HG03135 (cell line): ENCODE measurements at regions not wholly inside any gene's neighbourhood (a gene's known extent, or its start where the extent isn't known, plus 50 kb on each side); places are given as distances from the start of the nearest gene placed in this dataset.

ENCODE experiments used
- ATAC-seq: cut with Tn5 transposase; IDR thresholded peaks from one replicate; pipeline ENCODE4 v1.9.1; 2021; ENCODE audit warnings: mild to moderate bottlenecking, moderate library complexity; ENCODE audit not compliant: unreplicated experiment

DNA sequence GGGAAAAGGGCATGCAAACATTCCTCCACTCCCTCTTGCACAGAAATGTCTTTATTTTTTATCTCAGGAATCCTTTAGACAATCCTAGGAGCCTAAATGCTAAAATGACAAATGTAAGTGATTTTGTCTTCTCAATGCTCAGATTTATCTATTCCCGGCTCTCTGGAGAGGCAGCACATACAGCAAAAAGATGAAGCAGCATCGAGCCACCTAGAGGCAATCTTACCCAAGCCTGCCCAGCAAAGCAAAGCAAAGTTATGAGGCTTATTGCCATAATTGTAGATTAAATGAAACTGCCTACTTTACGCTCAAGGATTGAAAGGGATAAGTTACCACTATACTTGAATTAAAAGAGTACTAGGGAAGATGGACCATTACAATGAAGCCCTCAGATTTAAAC, 750.4 kb upstream of the NR2F2 start:
- ATAC-seq, result no peak

GRCh38 chr15:95581595-95581994, 748.9 kb upstream of the NR2F2 start:
- ATAC-seq, result no peak

GRCh38 chr15:95584088-95584487, 746.4 kb upstream of the NR2F2 start:
- no peak for ATAC-seq

DNA sequence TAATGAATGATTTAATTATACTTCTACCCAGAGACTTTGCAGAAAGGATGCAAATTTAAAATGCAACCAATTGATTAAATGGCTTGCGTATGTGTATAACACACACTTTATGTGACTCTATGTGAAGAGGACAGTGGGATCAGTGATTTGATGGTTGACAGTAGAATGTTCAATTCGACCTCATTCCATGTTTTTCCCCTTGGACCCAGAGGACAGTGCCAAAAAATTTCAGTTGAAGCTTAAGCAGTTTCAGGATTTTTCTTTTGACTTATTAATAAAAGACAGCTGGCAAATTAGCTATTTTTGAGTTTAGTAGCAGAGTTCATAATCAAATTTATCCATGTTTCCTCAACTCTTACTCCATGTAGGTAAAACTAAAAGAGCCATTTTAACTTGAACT, 742.4 kb upstream of the NR2F2 start:
- ATAC-seq, result no peak

GRCh38 chr15:95590533-95591044, 739.9 kb upstream of the NR2F2 start:
- no peak for ATAC-seq

- ATAC-seq, result no peak
These were observed 739.2 kb upstream of the NR2F2 start for GRCh38 chr15:95591270-95591669.

DNA sequence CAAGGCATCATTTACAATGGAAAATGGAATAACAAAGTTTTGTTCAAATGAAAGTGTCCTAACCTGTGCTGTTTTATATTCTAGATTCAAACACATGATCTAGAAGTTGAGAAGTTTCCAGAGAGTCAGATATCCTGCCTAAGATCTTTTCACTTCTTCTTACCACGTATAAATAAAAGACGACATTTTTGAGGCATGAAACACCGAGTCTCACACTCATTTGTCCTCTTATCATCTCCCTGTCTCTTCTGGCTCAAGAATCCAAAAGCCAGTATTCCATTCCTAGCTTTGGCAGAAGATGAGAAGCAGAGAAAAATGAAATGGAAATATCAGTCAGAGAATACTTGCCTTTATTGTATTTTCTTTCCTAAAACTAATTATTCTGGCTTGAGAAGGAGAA, 738.6 kb upstream of the NR2F2 start:
- ATAC-seq, result no peak

DNA sequence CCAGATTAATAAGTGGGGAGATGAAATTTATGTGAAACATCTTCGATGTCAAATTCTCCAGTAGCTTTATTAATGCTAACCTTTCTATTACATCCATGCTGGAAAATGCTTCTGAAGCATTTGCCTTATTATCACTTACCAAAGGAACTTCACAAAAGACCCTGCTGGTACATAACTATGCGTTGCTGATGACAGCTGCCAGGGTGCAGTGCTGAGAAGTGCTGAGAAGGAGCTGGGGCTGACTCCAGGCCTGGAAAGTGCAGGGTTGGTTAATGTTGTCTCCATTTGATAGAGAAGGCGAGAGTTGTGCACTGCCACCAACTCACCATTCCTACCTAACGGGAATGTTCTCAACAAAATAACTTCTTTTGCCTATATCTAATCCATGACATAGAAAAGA, 736.0 kb upstream of the NR2F2 start:
- ATAC-seq, result no peak

DNA sequence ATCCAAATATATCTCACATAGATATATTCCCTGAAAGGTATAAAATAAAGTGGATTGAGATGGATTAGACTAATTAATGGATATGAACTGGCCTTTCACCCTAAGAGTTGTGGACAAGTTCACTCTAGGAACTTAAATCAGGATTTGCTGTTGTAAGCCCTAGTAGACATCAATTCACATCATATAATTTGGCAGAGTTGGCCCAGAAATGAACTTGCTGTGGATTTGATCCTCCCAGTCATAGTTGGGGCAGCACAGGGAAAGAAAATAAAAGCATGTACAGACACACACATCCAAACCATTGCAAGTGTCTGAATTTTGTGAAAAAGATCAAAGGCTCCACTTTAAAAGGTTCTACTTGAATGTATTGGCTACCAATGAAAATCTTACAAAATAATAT, 734.7 kb upstream of the NR2F2 start:
- ATAC-seq, result no peak

GRCh38 chr15:95596496-95596895, 734.0 kb upstream of the NR2F2 start:
- ATAC-seq, result no peak

- ATAC-seq, result no peak
These were observed 732.1 kb upstream of the NR2F2 start for GRCh38 chr15:95598251-95598855.

GRCh38 chr15:95600367-95600766, 730.1 kb upstream of the NR2F2 start:
- no peak for ATAC-seq

- ATAC-seq, result no peak
These were observed 729.6 kb upstream of the NR2F2 start for GRCh38 chr15:95600884-95601283.

DNA sequence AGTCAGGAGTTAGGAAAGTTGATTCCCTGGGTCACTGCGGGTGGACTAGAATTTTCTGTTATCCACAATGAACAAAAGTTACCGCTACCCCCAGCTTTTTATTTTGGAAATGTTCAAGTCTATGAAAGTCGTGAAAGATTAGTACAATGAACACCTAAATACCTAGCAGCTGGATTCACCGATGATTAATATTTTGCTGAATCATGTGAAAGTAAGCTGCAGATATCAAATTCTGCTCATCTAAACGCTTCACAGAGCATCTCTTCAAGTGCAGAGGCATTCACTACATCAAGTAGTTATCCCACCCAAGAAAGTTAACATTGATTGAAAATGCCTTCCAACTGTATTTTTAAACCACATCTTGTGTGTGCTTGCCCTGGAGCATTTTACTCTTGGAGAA, 729.0 kb upstream of the NR2F2 start:
- no peak for ATAC-seq

DNA sequence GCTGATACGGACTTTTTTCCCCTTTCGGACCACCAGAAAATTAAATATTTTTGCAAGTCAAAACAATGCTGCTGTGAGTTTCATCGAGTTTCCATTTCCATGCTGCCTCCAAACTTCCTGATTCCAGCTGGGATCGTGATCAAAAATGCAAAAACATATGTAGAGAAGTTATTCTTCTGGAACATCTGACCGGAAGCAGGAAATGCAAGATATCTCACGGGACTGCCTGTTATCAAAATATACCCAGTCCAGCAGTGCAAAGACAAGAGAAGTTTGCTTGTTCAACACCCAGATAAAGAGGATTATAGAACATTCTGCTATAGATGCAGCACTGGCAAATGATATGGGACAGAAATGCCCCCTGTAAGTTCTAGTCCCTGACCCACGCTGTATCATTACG, 726.7 kb upstream of the NR2F2 start:
- ATAC-seq, result no peak

DNA sequence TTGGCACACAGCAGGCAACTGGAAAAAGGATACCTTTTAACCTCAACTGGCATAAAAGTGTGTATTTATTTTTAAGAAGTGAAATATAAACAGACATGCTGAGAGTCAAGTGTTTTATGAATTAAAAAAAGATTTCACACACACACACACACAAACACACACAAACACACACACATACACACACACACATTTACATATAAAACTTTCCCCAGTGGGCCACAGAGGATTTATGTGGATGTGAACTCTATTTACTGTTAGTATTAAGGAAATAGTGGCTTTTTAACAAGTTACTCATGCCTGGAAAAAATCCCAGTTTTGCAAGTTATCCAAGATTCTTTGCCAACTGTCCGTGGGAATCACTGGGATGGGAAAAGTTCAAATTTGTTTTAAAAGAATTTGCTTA, 725.9 kb upstream of the NR2F2 start:
- no peak for ATAC-seq

DNA sequence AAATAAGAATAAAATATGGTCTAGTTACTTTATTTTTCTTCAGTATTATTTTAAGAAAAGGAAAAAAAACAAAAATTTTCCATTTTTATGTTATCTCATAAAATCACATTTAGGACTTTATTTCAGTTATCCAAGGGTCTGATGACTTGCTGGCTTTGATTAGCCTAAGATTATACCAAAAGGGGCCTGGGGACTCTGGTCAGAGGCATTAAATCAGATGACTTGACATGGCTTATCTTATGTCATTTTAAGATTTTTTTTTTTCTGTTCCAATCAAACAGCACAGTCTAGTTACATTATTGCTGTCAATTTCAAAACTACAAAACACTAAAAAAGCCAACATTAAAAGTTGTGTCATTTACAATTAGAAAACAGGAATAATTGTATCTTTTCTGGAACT, 725.4 kb upstream of the NR2F2 start:
- ATAC-seq, result no peak

GRCh38 chr15:95606551-95606950, 723.9 kb upstream of the NR2F2 start:
- no peak for ATAC-seq

DNA sequence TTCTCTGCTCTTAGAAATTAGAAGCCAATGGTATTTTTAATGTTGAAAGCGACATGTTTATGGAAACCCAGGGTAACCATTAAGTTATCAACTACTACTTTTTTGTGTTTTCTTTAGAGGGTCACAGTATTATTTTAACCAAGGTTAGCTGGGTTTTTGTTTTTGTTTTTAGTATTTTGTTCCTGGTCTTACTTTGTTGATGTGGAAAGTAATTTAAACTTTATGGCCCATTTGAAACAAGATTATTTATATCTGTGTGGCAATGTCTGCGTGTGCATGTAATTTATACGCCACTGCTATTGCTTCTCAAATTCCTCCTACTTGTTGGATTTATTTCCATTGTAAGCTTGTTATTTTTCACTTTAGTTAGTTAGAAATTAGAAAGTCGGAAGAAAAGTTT, 722.1 kb upstream of the NR2F2 start:
- ATAC-seq, result no peak

GRCh38 chr15:95609096-95609495, 721.4 kb upstream of the NR2F2 start:
- no peak for ATAC-seq

GRCh38 chr15:95610945-95611344, 719.6 kb upstream of the NR2F2 start:
- ATAC-seq, result no peak

- ATAC-seq, result no peak
These were observed 715.1 kb upstream of the NR2F2 start for GRCh38 chr15:95615436-95615835.

- ATAC-seq, result no peak
These were observed 714.2 kb upstream of the NR2F2 start for GRCh38 chr15:95616306-95616705.
